ENCODE measurements at regions not wholly inside any gene's neighbourhood (a gene's known extent, or its start where the extent isn't known, plus 50 kb on each side); places are given as distances from the start of the nearest gene placed in this dataset.

DNA sequence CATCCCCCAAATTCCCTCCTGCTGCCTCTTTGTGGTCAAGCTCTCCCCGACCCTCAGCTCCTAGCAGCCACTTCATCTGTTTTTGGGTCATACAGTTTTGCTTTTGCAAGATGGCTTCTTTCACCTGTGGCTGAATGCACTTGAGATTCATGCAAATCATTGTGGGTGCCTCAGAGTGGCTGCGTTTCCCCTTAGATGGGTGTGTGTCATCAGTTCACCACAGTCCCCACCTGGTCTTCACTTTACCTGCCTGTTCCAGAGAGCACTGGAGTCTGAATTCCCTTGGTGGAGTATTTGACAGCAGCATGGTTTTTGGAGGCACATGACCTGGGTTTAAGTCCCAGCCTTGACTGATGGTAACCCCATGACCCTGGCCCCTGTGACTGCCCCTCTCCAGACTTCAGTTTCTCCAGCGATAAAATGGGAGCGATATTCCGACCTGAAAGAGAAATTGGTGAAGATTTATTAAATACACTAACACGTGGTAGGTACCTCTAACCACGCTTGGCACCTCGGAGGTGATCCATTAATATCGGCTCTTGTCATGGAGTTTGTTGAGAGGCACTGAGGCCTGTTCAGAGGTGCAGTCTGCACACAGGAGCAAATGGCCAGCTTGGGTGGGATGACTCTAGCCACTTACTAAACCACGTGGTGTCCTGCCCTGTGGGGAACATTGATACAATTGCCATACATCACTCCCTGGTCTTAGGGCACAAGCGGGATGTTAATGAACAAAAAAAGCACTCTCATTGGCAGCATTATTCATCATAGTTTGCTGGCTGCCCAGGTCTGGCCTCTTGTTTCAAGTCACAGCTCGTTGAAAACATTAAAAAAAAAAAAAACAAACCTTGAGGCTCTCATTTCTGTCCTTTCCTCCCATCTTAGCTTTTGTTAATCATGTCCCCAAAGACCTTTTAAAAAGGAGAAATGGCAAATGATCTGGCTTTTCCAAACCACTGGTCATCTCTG is 167.2 kb upstream of the KCNG1 start:
- peaks cover under 1% of the 10 kb centered on the region for H3K4me1 Mint-ChIP-seq

DNA sequence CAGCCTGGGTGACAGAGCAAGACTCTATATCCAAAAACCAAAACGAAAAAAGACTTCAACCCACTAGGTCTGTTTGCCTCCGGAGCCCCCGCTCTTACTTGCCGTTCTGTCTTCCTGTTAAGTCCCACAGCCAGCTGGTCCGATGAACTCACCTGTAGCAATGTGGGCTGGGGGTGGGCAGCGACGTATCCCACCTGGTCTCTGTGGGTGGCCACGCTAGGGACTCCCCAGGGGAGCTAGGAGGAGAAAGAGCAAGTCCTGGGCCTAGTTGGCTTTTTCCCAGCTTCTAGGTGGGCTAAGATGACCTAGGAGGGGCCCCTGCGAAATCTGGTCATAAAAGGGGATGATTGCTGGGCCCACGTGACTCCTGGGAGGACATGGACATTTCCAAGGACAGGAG is 166.0 kb upstream of the KCNG1 start:
- TF ChIP-seq, protein P1, sequence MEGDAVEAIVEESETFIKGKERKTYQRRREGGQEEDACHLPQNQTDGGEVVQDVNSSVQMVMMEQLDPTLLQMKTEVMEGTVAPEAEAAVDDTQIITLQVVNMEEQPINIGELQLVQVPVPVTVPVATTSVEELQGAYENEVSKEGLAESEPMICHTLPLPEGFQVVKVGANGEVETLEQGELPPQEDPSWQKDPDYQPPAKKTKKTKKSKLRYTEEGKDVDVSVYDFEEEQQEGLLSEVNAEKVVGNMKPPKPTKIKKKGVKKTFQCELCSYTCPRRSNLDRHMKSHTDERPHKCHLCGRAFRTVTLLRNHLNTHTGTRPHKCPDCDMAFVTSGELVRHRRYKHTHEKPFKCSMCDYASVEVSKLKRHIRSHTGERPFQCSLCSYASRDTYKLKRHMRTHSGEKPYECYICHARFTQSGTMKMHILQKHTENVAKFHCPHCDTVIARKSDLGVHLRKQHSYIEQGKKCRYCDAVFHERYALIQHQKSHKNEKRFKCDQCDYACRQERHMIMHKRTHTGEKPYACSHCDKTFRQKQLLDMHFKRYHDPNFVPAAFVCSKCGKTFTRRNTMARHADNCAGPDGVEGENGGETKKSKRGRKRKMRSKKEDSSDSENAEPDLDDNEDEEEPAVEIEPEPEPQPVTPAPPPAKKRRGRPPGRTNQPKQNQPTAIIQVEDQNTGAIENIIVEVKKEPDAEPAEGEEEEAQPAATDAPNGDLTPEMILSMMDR (IDR thresholded peaks at IDR 0.05), result no peak
- Mint-ChIP-seq H3K9me3 (peaks cover 1% of the 10 kb centered on the region), H3K27me3 (ENCODE audit: low read depth, poor library complexity) (peaks cover 3% of the 10 kb centered on the region), H3K4me1 (peaks cover 6% of the 10 kb centered on the region), H3K36me3 (ENCODE audit: low read depth) (no peaks in the 10 kb centered on the region), H3K27ac (peak overlapping the region; percentile 32), H3K4me3 (no peak overlapping the region)
- DNase-seq, result no peak

More for the DNA sequence above, 167.2 kb upstream of the KCNG1 start:
- no peak for DNase-seq
- H3K27me3 Mint-ChIP-seq (ENCODE audit: low read depth, poor library complexity), result peaks cover 3% of the 10 kb centered on the region
- TF ChIP-seq, protein P1 (IDR thresholded peaks at IDR 0.05), result no peak
- peak overlapping the region; percentile 93 for H3K27ac Mint-ChIP-seq
- peaks cover 5% of the 10 kb centered on the region for H3K9me3 Mint-ChIP-seq
- H3K36me3 Mint-ChIP-seq (ENCODE audit: low read depth), result no peaks in the 10 kb centered on the region
- H3K4me3 Mint-ChIP-seq, result peak overlapping the region; percentile 26

DNA sequence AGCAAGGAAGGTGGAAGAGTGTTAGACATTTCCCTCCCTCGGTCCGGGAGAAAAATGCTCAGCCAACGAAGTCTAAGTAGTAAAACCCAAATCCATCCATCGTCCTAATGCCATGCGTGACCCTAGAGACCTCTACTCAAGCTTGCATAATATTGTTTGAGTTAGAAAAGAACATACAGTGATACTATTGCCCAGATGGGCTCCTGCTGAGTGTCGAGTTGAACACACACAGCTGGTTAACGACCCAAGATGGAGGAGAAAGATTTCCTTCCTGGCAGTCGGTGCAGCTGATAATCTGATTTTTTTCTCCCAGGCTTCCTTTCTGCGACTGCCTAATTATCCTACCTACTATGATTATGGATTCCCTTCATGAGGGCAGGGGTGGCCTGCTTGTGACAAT is 164.4 kb upstream of the KCNG1 start:
- TF ChIP-seq, protein P1 (IDR thresholded peaks at IDR 0.05), result no peak
- Mint-ChIP-seq H3K27ac (peak overlapping the region; percentile 55), H3K36me3 (ENCODE audit: low read depth) (no peaks in the 10 kb centered on the region), H3K9me3 (no peaks in the 10 kb centered on the region), H3K27me3 (ENCODE audit: low read depth, poor library complexity) (peaks cover 3% of the 10 kb centered on the region), H3K4me3 (no peak overlapping the region), H3K4me1 (peaks cover 23% of the 10 kb centered on the region)
- no peak for DNase-seq

DNA sequence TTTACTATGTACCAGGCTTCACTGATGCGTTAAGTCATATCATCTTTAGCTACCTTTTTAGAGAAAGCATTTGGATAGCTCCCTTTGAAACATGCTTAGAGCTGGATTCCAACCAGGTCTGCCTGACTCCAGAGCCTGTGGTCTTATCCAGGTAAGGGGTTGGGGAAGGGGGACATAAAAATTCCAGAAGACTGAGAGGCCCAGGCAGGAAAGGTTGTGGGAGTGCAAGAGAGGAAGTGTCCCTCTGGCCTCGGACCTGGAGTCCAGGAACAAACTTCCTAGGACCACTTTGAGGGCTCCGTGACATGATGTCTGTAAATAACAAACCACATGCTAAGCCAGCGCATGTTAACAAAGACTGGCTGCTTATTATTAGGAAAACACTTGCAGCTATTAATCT is 163.0 kb upstream of the KCNG1 start:
- Mint-ChIP-seq H3K4me1 (peaks cover 25% of the 10 kb centered on the region), H3K9me3 (no peaks in the 10 kb centered on the region)
- DNase-seq, result no peak

DNA sequence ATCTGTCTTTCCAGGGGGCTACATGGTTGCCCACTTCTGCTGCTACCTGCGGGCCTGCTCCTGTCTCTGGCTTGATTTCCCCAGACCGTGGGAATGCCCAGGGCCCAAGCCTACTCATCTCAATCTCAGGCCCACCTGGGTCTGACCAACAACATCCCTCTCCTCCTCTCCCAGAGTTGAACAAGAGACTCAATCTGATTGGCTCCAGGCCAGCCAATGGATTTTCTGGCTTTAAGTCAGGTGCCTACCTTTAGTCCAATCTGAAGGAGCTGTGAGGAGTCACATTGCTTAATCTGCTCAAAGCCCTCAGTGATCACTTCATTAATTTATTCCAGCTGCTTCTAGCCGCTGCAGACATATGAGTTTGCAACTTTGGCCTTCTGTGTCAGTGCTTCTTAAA is 162.4 kb upstream of the KCNG1 start:
- H3K27ac Mint-ChIP-seq, result no peak overlapping the region
- peaks cover 25% of the 10 kb centered on the region for H3K4me1 Mint-ChIP-seq
- H3K9me3 Mint-ChIP-seq, result no peaks in the 10 kb centered on the region
- no peak for DNase-seq
- H3K27me3 Mint-ChIP-seq (ENCODE audit: low read depth, poor library complexity), result peaks cover 3% of the 10 kb centered on the region
- no peaks in the 10 kb centered on the region for H3K36me3 Mint-ChIP-seq (ENCODE audit: low read depth)
- TF ChIP-seq, protein P1 (IDR thresholded peaks at IDR 0.05), result no peak
- no peak overlapping the region for H3K4me3 Mint-ChIP-seq

More for the DNA sequence above, 163.0 kb upstream of the KCNG1 start:
- Mint-ChIP-seq H3K4me3 (no peak overlapping the region), H3K36me3 (ENCODE audit: low read depth) (no peaks in the 10 kb centered on the region), H3K27me3 (ENCODE audit: low read depth, poor library complexity) (peaks cover 3% of the 10 kb centered on the region), H3K27ac (peak overlapping the region; percentile 94)
- TF ChIP-seq, protein P1 (IDR thresholded peaks at IDR 0.05), result no peak

All from nephron progenitor cell (in vitro differentiated cells).